HG03432 (cell line): ENCODE measurements at regions not wholly inside any gene's neighbourhood (a gene's known extent, or its start where the extent isn't known, plus 50 kb on each side); places are given as distances from the start of the nearest gene placed in this dataset.

Experiments
- ATAC-seq: cut with Tn5 transposase; IDR thresholded peaks from one replicate; pipeline ENCODE4 v1.9.1; 2021; ENCODE audit warnings: mild to moderate bottlenecking, moderate library complexity; ENCODE audit not compliant: unreplicated experiment

DNA sequence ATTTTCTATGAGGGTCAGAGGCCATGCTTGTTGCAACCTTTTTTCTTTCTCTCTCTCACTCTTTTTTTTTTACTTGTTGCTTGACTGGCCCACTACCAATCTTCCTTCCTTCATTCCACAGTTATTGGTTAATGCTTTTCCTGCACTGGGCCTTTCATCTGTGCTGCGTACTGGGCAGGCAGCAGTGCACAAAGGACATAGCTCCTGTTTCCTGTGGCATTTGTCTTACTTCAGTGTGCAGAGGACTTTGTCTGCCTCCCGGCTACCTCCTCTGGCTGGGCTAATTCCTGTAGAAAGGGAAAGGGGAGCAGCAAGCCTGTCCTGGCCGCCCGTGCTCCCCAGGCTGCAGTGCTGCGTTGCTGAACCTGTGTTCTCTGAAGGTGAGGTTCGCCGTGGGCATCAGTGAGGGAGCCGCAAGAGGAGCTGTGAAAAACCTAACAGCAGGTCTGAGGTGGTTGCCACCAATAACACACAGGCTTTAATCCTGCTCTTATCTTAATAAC is 93.7 kb upstream of the RGMA start:
- no peak for ATAC-seq

DNA sequence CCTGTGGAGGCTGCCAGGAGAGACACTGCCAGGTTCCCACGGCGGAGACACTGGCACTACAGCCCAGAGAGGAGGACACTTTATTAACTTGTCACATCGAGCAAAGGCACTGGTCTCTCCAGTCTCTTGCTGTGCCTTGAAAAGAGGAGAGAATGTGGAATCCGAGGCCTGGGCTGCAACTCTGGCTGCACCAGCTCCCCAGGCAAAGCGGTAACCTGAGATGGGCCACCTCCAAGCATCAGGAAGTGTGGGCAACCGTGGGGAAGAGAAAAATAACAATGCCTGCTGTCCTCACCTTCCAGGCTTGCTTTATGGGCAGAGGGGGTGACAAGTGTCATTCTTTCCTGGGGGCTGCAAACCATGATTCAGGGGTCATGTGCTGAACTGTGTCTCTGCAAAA is 91.6 kb upstream of the RGMA start:
- no peak for ATAC-seq

DNA sequence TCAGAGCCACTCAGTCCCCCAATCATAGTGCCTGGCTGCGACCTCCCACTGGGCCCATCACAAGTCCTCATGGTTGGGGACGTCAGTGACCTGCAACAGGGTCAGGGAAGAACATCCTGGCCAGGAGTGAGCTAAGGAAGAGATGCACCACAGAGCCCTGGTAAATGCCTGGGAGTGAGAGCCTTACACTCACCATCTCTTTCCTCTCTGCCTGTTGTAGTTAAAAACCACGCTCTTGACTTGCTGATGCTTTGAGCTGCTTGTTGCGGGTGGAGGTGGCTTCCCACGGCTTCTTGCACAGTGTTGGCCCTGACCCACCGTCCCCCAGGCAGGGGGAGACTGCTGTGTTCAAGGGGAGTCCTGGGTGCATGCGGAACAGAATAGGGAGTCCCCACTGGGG is 91.1 kb upstream of the RGMA start:
- no peak for ATAC-seq

DNA sequence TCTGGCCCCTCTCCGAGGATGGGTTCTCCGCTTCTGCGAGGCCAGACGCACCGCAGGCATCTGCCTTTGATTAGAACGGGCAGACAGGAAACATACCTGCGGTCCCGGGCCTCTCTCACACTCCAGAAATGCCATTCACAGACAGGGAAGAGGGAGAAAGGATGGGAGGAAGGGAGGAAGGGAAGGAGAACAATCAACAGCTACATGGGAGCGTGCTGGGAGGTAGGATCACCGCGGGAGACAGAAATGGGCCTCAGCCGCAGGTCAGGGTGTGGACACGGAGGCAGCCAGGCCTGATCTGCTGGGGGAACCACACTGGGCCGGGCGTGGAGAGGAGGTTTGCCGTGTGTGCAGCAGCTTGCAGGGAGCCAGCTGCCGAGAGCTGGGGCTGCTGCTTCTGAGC is 90.7 kb upstream of the RGMA start:
- ATAC-seq: no peak

DNA sequence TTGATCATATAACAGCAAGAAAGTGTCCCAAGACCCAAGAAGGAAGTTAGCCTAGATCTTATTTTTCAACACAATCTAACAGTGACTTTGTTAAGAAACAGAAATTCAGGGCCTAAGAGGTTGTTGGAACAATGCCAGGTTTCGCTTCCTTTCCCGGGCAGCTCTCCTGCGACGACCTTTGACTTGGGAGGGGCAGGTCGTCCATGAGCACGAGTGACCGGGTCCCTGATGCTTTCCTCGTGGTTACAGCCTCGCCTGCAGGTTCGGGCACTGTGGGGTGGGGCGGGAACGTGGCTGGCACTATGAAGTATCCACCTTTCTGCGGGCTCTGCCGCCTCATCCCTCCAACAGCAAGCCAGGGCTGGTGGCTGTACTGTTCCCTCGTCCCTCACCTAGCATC is 90.1 kb upstream of the RGMA start:
- no peak for ATAC-seq

DNA sequence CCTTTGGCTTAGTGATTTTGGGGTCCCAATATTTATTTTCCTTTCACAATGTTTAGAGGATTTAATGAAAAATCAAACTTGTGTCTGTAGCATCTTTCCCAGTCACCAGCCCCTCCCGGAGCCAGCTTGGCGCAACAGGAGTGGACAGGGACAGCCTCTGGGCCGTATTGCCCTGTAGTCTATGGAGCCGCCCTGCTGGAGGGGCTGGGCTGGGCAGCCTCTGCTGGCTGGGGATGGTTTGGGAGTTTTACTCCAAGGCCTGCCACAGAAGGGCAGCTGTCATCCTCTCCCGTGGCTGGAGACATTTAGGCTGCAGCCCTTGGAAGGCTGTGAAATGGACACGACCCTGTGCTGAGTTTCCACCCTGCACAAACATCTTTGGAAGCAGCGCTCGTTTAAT is 89.4 kb upstream of the RGMA start:
- ATAC-seq: no peak

DNA sequence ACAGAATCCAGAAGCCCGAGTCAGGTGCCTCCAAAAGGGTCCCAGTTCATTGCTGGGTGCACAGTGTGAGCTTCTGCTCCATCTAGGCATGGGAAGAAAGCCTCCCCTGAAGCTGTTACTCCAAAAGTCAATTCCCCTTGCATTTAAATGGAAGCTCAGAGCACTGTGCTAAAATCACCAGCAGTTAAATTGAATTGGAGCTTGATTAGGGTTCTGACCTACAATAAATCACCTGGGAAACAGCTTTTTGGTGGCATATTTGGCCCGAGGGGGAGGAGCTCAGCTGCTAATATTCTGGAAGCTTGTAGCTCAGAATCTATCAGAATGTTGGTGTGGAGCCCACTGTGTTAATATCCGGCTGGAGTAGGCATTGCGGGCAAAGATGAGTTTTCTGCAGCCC is 87.1 kb upstream of the RGMA start:
- no peak for ATAC-seq

DNA sequence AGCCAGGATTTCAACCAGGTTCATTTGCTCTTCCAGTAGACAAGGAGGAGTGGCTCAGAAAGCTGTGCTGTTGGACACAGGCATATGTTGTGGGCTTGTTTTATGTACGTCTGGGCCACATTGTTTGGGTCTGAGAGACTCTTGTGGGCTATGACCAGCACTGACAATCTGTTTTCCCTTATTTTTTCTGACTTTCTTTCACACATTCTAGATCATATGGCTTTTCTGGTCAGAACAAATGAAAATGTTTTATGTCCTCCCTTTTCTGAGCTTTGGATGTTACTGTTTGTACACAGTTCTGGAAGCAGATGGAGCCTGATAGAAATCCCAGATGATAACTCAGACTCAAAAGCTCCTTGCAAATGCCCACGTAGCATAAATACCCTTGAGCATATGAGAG is 85.8 kb upstream of the RGMA start:
- ATAC-seq: no peak

DNA sequence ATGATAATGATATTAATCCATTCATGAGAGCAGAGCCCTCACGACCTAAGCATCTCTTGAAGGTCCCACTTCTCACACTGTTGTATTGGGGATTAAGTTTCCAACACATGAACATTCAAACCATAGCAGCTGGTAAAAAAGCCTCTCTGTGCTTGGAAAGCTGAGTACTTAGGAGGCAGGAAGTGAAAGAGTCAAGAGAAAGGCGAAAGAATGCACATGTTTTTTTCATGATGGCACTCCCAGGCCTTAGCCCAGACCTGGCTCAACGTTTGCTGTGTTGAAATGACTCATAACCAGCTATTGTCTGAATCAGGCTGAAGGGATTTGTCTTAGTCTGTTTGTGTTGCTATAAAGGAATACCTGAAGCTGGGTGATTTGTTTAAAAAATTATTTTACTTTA is 84.4 kb upstream of the RGMA start:
- no peak for ATAC-seq

DNA sequence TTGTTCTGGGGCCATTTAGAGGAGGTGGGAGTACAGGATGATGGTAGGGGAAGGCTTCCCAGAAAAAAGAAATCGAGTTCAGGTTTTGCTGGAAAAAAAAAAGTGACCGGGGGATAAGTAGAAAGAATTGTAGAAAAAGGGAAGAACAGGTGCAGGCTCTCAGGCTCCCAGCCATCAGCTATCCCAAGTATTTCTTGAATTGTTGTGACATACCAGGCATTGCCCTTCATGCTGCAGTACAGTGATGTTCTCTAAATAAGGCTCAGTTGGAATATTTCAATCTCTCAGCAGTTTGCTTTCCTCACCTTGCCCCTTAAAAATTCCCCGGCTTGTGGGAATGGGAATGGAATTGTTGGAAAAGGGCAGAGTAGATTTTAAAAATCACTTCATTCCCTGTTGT is 82.5 kb upstream of the RGMA start:
- ATAC-seq: no peak

DNA sequence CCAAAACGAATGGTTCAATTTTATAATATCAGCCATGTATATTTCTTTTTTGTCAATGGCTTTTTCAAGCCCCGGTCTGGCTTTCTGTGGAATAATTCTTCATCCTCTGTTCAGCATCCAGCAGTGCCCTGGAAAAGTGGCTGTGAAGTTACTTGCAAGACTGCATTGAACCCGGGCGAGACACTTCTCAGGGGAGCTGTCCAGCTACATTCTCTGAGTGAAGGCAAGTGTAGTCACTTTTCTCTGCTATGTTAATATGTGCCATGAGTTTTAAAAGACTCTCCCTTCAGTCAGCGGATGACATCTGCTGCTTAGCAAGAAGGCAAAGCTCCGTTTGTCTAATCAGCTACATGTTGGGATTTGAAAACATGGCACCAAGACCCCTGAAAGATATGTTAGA is 81.3 kb upstream of the RGMA start:
- no peak for ATAC-seq

DNA sequence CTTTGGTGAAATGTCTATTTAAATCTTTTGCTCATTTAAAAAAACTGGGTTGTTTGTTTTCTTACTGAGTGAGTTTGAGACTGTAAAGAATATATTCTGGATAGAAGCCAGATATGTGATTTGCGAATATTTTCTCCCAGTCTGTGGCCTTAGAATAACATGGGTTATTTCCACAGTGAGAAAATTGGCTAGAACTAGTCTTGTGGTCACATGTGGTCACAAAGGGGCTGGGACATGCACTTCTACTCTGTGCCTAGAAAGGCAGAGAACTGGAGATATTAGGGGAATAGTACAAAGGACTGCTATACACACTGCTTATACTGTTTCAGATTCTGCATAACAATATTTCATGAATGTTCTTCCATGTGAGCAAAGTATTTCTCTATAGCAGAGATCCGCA is 79.9 kb upstream of the RGMA start:
- ATAC-seq: no peak

DNA sequence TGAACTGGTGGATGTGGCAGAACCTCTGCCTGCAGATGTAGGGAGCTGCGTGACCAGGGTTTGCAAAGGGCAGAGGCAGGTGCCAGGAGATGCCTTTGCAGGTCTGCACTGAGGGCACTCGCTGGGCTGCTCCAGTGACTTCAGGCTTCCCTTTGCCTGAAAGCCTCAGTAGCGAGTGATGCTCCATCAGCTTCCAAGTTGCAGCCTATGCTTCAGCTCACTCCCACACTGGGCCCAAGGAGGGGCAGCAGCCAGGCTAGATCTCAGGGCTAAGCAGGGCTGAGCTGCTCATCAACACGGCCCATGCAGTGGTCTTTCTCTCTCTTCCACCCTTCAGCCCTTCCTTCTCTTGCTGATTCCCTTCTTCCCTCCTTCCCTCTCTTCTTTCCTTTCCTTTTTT is 78.3 kb upstream of the RGMA start:
- ATAC-seq: no peak

DNA sequence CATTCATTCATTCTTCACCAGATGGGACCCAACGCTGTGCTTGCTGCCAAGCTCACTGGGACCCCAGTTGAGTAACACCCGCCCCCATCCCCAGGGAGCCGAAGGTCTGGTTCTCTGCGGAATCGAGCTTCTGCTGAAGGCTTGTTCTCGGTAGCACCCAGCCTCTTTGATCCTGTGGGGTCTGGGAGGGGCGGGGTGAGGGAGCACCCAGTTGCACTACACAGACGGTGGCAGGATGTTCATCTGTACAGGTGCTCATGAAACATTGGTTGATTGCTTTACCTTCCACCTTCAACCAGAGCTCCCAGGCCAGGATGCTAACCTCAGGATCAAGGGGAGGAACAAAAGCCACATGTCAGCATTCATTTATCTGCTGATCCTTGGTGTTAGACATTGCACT is 77.7 kb upstream of the RGMA start:
- ATAC-seq: no peak

DNA sequence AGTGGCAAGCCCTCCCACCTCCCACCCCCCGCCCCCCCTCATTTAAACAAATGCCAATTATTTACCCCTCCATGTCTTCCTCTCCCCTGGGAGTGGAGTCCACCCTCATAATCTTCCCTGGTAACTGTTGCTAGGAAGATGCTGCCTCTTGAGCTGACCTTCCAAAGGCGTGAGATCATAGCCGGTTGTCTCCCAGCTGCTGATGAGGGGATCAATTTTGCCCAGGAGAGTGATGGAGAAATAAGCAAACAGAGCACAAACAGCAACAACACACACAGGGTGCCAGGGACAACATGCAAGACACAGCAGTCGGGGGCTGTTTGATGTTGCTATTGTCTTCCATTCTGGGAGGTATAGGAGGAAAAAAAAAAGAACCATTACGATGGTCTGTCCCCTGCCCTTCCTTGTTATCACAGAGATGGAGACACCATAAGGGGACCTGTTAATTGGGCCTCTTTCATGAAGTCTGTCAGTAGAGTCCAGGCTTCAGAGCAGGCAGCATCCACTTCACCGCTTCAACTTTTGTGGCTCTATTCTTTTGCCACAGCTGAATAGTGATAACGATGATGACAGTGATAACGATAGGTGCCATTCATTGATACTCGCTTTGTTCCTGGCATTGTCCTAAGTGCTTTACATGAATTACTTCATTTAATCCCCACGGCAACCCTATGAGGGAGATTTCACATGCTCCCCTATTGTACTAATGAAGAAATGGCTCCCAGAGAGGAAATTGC is 76.9 kb upstream of the RGMA start:
- no peak for ATAC-seq

DNA sequence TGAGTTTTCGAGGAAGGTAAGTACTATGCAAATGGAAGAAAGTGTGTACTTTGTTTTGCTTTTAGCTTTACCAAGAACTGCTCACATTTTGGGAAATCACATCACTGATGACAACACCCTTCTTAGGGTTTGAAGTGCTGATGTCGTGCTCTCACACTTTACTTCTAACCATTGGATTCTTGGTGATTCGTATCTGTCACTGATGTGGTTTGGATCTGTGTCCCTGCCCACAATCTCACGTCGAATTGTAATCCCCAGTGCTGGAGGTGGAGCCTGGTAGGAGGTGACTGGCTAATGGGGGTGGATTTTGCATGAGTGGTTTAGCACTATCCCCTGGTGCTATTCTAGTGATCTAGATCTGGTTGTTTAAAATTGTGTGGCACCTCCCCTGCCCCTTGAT is 75.4 kb upstream of the RGMA start:
- ATAC-seq: no peak

DNA sequence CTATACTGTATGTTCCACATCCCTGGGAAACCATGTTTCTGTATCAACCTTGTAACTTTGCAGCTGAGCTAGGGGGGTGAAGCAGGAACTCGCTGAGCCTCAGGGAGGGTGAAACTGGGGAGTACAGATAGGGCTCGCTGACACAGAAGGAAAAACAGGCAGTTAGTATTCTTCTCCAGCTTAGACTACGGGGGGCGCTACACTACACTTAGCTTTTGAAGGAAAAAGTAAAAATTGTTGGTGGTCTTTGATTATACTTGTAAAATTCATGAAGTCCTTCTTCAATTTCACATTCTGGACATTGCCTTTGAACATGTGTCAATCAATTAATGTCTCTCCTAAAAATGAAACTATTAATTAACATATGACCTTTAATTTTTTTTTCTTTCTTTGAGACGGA is 73.5 kb upstream of the RGMA start:
- ATAC-seq: no peak

DNA sequence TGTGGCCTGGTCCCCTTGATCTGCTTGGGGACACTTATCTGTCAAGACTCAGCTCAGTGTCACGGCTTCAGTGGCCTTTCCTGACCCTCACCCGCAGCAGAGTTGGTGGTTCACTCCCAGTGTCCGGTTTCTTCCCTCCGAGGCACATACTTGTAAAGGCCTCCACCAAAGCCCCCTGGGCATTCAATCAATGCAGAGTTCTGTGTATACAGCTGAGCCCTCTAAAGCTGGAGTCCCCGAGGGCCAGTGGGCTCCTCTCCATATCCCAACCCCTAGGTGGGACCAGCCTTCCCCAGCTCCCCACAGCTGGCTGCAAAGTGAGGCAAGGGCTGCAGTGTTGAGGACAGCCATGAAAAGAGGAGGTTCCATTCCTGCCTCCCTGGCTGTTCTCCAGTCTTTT is 70.9 kb upstream of the RGMA start:
- no peak for ATAC-seq

DNA sequence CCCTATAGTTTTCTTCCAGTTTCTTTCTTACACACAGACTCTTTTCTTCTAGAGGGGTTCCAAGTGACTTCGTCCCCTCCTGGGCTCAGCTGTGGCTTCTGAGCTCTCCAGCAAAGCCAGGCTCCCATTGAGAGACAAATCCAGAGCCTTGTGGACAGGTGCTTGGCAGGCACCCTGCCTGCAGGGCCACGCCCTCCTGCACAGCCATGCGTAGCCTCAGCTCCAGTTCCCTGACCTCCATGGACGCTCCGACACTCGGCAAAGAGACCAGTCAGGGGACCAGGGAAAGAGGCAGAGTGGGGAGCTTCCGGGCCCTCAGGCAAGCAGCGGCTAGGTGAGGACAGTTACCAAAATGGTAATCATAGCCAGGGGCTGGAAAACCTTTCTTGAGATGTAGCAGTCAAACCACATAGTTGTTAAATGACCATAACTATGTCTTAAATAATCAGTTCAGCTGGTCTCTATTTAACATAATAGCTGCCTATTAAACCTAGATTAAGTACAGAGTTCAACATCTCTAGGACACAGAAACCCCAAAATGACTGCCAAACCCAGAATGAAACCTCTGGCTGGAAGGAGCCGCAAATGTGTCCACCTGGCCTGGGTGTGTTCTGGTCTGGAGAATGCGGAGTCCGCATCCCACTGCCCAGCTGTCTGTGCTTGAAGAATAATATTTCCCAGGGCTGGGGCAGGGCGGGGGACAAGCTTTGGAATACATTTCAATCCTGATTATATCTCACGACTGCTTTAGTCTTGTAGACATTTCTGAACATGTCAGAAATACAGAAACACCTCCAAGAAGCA is 69.3 kb upstream of the RGMA start:
- ATAC-seq: no peak

DNA sequence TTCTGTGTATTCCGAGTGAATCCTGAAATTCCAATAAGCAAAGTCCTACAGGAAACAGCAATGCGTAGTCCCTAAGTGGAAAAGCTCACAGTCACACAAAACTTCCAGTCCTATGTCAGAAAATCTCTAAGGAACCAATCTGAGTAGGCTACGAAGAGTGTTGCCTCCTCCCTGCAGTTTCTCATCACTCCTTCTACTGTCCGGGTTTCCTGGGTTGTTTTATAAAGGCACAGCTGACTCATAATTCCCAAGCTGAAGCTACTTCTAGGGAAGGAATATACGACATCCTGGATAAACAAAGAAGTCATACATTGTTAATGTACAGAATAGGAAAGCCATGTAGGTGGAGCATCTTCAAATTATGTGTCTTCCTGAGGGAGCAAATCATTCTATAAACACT is 65.7 kb upstream of the RGMA start:
- ATAC-seq: no peak

DNA sequence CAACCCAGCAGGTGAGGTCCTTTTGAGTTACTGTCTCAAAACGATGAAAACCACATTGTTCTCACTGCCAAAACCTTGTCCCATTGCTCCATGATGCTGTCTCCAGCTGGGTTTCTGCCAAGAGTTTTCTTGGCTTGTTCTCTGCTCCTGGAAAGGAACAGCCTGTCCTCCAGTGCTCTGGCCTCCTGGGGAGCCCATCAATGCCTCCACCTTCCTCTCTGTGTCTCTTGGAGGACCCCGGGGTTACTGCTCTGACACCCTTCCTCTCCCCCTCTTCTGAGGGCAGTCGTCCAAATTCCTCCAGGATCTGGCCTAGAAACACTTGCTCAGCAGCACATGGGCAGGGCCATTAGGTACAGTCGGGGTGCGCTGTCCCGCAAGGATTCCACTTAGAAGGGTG is 63.9 kb upstream of the RGMA start:
- no peak for ATAC-seq

DNA sequence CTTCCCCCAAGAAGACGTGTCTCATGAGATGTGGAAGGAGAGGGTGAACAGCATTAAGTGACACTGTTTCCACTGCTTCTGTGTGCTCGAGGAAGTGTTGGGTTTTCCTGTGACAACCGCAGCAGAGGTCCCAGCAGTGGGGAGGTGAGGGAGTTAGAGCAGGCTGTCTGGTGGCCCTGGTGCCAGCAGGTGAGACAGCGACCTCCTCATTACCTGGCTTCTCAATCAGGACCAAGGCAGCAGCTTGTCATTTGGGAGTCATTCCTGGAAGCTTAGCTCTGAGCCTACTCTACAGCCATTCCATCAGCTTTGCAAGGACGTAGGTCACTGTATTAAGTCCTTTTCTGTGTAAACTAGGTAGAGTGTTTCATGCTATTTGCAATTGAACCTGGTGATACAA is 63.3 kb upstream of the RGMA start:
- ATAC-seq: no peak
